ENCODE measurements at regions not wholly inside any gene's neighbourhood (a gene's known extent, or its start where the extent isn't known, plus 50 kb on each side); places are given as distances from the start of the nearest gene placed in this dataset.
"Not testable (repeated sequence)": the region's sequence is repeated elsewhere in the genome, so short reads cannot be mapped to it uniquely, and the experiment has no call there.

GRCh38 chr16:29177888-29178726, 193.3 kb downstream of the LAT start:
- DNase-seq: not testable (repeated sequence)

DNA sequence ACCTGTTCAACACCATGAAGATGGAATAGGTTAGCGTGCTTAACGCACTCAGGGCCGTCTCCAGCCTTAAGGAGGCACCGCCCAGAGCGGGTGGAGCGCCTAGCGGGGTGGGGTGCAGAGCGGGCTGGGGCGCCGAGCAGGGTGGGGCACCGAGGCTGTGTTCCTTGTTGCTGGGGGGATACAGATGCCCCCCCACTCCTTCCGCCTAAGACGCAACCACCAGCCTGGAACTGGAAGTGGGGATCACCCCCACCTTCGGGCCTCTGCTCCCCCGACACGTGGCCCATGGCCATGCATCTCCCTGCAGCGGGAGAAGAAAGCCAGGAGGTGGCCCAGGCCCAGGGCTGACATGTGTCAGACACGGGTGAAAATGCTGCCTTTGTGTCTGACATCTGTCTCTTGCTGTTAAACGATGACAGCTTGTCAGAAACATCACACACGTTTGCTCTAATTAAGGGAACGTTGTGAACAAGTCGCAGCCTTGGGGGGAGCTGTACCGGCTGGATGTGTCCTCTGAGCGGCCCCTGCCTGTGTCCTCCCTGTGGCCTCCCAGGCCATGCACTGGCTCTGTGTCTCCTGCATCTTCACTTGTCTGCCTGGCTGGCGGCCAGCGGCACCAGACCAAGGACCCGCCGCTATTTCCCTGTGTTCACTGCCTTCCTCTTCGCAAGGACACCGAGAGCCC, 192.5 kb downstream of the LAT start:
- DNase-seq: not testable (repeated sequence)

GRCh38 chr16:29176822-29177202, 192.0 kb downstream of the LAT start:
- DNase-seq: not testable (repeated sequence)

DNA sequence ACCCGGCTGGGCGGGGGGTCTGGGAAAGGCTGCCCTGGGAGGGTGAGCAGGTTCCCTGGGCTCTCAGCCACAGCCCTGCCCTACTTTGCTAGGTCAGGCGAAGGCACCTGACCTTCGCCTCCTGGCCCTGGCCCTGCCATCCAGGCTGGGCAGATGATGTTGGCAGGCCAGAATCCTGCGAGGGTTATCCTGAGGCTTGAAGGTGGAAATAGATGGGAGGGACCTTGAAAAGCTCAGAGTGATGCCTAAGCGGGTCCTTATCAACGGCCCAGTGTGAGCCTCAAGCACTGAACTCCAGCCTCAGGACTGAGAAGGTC, 191.3 kb downstream of the LAT start:
- not testable (repeated sequence) for DNase-seq

DNA sequence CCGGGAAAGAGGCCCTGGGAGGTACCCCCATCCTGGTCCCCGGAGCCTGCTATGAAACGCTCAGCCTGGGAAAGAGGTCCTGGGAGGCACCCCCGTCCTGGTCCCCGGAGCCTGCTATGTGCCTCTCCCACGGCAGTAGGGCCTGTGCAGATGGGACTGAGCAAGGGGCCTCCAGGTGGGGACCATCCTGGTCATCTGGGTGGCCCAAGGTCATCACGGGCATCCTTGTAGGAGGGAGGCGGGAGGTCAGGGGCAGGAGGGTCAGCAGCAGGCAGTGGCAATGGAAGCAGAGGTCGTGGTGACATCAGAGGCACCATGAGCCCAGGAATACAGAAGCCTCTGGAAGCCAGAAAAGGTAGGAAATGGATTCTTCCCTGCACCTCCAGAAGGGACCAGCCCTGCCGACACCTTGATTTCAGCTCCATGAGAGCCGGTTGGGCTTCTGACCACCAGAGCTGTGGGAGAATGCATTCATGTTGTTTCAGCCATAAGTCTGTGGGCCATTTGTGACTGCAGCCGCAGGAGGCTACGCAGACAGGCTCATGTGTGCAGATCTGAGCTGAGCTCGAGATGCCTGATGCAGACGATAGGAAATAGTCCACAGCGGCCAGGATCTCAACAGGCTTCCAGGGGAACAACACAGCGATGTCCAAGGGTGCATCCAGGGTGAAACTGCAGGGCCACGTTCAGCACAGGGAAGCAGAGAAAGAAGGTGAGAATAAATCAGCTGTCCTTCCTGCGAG, 190.7 kb downstream of the LAT start:
- DNase-seq: not testable (repeated sequence)

DNA sequence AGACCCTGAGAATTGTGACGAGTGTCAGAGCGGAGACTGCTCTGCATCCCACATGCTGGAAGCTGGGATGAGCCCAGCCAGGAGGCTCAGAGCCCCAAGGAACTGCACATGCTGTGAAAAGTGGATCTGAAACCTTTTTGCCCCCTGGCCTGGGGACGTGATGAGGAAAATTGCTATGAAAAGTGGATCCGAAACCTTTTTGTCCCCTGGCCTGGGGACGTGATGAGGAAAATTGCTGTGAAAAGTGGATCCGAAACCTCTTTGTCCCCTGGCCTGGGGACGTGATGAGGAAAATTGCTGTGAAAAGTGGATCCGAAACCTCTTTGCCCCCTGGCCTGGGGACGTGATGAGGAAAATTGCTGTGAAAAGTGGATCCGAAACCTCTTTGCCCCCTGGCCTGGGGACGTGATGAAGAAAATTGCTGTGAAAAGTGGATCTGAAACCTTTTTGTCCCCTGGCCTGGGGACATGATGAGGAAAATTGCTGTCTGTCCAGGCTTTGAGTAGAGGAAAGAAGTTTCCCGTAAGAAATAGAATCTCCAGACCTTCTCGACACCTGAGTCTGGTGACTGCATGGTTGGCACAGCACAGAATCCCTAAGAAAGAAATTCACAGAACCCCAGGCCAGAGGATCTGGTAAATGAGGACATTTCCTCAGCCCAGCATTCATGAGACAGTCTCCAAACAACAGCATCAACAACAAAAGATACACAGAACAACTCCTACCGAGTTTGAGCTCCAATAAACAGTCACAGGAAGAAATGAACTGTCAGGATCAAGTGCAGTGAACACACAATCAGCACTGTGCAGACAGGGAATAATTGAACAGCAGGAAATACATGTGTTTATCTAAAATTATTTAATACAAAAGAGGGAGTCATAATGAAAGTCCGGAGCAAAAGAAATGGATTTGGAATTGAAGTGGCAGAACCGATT, 188.8 kb downstream of the LAT start:
- peak; percentile 27 for DNase-seq

DNA sequence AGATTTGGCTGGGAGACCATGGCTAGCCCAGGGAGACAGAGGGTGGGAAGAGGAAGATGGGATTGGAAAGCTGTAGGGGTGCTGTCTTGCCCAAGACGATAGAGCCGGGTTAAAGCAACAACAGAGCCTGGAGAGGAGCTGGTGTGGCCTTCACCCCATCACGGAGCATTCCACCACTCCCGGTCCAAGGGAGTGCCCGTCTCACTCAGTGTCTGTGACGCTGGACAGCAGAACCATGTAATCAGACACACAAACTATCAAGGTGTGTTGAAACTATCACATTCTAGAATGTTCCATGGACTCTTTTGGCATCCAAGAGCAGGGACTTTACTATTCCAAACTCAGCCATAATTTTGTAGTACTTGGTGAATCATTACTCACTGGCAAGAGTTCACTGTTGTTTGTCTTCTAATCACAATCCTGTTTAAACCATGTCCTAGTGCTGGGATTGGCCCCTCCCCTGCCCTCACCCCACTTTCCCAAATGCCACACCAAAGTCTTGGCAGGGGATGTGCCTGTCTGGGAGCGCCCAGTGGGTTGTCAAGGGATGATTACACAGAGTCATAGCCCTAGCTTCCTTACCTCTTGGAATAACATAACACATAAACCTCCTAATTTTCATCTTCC, 187.4 kb downstream of the LAT start:
- DNase-seq: not testable (repeated sequence)

DNA sequence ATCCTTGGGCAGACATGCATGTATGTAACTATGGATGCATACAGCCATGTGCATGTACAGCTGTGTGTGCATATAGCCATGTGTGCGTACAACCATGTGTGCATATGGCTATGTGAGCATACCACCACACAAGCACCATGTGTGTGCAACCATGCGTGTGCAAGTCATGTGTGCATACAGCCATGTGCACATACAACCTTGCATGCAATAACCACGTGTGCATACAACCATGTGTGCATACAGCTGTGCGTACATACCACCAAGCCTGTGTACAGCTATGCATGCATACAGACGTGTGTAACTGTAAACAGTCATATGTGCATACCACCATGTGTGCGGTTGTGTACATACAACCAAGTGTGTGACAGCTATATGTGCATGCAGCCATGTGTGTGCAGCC, 186.4 kb downstream of the LAT start:
- DNase-seq: not testable (repeated sequence)

- not testable (repeated sequence) for DNase-seq
Measured at GRCh38 chr16:29170393-29171119, 185.7 kb downstream of the LAT start.

- DNase-seq: not testable (repeated sequence)
Measured at GRCh38 chr16:29169295-29169994, 184.6 kb downstream of the LAT start.

DNA sequence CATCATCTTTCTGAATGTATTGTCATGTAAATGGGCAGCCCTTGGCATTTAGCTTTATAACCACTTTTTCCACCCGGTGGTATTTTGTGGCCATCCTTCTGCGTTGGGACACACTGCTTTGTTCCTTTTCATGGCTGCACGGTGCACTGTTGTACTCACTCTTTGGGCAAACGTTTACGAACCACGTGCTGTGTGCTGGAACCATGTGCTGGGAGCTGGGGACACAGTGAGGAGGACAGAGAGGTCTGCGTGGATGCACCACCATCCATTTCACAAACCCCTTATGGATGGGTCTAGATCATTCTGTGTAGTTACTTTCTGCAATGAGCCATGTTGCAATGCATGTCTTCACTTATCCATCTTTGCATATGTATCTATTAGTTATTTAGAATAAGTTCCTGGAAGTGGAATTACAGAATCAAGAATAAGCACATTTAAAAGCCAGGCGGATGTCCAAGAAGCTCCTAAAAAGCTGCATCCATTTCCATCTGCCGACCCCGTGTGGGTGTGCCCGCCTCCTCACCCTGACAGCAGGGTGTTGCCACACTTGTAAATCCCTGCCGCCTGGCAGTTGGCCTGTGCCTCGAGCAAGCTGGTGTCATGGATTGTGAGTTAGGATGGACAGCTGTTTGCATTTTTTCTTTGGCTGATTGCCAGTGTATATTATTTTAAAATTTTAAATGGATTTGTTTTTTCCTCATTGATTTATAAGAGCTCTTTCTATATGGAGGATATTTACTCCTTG, 183.8 kb downstream of the LAT start:
- not testable (repeated sequence) for DNase-seq

- DNase-seq: not testable (repeated sequence)
Measured at GRCh38 chr16:29164442-29165089, 179.7 kb downstream of the LAT start.

GRCh38 chr16:29160171-29160570, 175.3 kb downstream of the LAT start:
- DNase-seq: not testable (repeated sequence)

- not testable (repeated sequence) for DNase-seq
Measured at GRCh38 chr16:29159603-29160002, 174.8 kb downstream of the LAT start.

DNA sequence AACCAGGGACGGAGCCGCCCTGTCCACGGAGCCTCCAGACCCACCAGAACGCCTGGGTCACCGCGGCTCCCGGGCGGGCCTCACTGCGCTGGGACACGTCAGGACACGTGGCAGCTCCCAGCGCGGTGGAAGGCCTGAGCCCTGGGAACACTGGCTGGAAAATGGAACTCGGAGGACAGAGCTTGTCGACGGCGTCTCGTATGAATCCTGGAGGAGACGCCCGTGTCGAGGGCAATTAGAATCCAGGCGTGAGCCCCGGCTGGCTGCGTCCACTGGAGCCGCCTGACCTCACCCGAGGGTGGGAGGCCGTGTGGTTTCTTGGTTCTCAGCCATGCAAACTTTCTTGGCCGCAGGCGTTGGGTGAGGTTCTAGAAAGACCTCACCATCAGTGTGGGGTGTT, 173.9 kb downstream of the LAT start:
- no peak for DNase-seq

DNA sequence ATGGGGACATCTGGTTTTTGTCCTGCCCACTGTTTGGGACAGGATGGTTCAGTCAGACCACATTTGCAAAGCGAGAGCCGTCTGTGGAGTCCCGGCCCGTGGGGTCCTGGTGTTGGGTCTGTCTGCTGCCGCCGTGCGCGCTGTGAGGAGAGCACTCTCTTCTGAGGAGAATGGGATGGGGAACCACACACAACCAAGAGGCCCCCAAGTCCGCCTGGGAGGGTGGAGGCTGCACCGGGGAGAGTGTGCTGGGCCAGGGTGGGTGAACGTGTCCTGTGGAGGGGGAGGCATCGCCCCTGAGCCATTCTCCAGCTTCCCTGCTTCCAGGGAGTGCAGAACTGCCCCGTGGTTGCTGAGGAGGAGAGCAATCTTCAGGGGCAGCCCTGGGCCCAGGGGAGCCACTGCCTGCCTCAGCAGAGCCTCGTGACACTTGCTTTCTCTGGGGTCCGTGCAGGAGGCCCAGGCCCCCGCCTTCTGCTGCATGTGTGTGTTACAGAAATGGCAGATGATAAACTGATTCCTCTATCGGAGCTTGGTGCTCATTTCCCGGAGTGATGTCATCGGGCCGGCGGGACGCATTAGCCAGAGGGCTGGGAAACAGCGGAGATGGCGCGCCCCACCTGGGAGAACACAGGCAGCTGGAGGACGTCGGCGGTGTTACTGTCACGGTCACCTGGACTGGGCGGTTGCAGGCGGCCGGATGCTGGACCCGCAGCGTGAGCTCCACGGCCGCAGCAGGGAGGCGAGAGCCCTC, 173.4 kb downstream of the LAT start:
- DNase-seq: not testable (repeated sequence)

DNA sequence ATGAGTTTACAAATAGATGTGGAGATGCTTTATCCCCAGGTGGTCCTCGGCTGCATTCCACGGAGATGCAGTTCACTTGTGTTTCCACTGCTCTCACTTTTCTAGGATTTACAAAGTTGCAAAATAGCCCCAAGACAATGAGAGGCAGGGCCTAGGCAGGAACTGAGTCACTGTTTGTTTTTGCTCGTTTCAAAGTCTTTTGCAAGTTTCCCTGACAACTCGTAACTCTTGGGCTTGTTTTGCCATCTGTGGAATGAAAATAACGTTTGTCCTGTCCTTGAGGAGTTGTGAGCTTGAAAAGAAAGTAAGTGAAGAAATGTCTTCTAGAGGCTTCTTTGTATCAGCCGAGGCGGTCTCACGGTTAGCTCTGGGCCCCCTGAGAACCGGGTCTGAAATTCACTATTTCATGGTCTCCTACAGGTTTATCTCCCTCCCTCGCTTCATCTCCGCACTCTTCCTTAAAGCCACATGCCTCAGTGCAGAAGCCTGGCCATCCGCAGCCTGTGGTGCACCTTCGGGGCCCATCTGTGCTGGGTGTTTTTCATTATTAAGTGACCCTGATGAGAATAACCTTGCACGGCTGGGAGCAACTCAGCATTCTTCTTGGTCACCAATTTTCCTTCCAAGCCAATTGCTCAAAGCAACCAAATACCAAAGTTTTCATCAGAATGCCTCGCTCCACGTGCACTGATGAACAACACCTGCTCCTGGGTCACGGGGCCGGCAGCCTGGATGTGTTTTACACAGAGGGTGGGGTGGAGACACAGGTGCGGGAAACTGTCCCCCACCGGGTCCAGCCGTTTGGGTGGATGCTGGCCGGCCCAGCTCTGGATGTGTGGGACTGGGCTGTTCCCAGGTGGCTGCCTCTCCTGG, 172.4 kb downstream of the LAT start:
- peak; percentile 72 for DNase-seq

- DNase-seq: no peak
Measured at GRCh38 chr16:29156511-29156910, 171.7 kb downstream of the LAT start.
